GM19455 (cell line): ENCODE measurements at regions not wholly inside any gene's neighbourhood (a gene's known extent, or its start where the extent isn't known, plus 50 kb on each side); places are given as distances from the start of the nearest gene placed in this dataset.
"Not testable (repeated sequence)": the region's sequence is repeated elsewhere in the genome, so short reads cannot be mapped to it uniquely, and the experiment has no call there.

Source experiments
- ATAC-seq: cut with Tn5 transposase; IDR thresholded peaks from one replicate; pipeline ENCODE4 v1.9.1; 2021; ENCODE audit not compliant: unreplicated experiment

DNA sequence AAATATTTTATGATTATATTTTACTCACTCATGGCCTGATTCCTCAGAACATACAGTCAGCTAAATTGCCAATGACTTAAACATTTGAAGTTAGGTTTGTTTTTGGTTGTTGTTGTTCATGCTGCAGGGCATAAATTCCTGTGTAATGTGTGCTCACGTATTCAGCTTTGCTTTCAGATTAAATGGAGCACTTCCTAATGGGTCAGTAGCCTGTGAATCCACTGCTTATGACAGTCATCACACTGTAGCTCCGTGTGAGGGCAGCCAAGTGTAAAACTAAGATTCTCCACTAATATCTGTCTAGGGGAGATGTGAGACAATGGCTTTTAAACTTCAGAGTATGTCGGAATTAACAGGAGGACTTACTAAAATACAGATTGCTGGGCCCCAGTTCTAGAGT lies 955.8 kb downstream of the SPATA31A7 start:
- not testable (repeated sequence) for ATAC-seq
